ENCODE measurements at regions not wholly inside any gene's neighbourhood (a gene's known extent, or its start where the extent isn't known, plus 50 kb on each side); places are given as distances from the start of the nearest gene placed in this dataset.
A peak's percentile ranks its signal among the peaks of the same experiment; 100 is the strongest.
"Not testable (repeated sequence)": the region's sequence is repeated elsewhere in the genome, so short reads cannot be mapped to it uniquely, and the experiment has no call there.

DNA sequence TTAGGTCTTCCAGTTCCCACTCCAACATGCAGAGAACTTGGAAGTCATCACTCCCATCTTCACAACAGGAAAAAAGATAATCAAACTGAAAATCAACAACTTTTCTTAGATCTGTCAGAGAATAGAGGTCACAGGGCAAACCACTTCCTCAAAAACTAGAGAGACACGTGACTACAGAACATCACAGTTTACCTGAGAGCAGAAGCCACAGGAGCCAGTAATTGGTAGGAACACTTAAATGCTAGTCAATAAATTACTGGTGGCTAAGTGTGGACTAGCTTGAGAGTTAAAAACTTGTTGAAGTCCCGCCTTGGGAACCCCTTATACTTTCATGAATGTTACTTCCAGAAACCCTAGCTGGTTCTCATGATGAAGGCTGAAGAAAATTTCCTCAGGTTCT is 81.1 kb downstream of the THSD1 start:
- H3K27me3 ChIP-seq; H3K27ac ChIP-seq; intact Hi-C loops (cut with DNase I); ATAC-seq; H3K36me3 ChIP-seq; H3K9me3 ChIP-seq; H3K4me1 ChIP-seq; DNase-seq; H3K4me3 ChIP-seq: not testable (repeated sequence)
- WGBS, 4 donors, result 46 to 100% (median 76%) methylated on average over 1 to 2 of the region's 2 CpGs

- ATAC-seq (no peak), DNase-seq (no peak)
- Histone ChIP-seq H3K9me3 (no peaks in the 10 kb centered on the region), H3K36me3 (no peaks in the 10 kb centered on the region), H3K27ac (no peak overlapping the region), H3K27me3 (no peaks in the 10 kb centered on the region), H3K4me1 (no peaks in the 10 kb centered on the region), H3K4me3 (no peak overlapping the region)
- intact Hi-C loops (cut with DNase I), result no loop called here
- no peak for TF ChIP-seq POLR2A (IDR thresholded peaks at IDR 0.05)
- TF ChIP-seq CTCF (IDR thresholded peaks at IDR 0.05), result no peak
- 73 to 81% (median 80%) methylated on average over 2 of the region's 2 CpGs for whole genome bisulfite sequencing, 4 donors
These were observed 86.1 kb downstream of the THSD1 start for GRCh38 chr13:52319876-52320275.

- intact Hi-C loops (cut with DNase I); H3K27ac ChIP-seq; H3K4me1 ChIP-seq; H3K27me3 ChIP-seq; ATAC-seq; H3K36me3 ChIP-seq; H3K4me3 ChIP-seq; DNase-seq: not testable (repeated sequence)
- peaks cover 0 to 19% (median 5%) of the 10 kb centered on the region in 12 donors for H3K9me3 ChIP-seq
- WGBS, 4 donors, result 58 to 73% (median 68%) methylated on average over 5 to 6 of the region's 6 CpGs
These were observed 96.1 kb downstream of the THSD1 start for GRCh38 chr13:52309833-52310232.

DNA sequence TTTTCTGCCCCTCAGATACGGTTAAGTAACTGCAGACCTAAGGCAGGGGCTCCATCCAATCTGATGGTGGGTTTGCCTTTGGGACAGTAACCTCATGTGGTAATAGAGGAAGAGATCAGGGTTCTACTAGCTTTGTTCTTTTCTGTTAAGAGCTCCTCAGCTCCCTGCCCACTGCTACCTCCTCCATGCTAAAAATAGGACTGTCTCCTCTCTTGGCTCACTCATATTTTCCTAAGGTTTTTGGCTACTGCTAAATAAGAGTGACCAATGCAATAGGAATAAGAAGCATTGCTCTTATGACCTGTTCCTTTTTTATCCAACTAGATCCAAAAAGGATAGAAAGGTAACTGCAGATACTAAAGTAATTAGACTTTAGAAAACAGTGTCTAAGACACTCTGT is 99.6 kb downstream of the THSD1 start:
- intact Hi-C loops (cut with DNase I); H3K4me3 ChIP-seq; DNase-seq; H3K27ac ChIP-seq; H3K27me3 ChIP-seq; H3K36me3 ChIP-seq; H3K4me1 ChIP-seq: not testable (repeated sequence)
- peaks cover 0 to 19% (median 5%) of the 10 kb centered on the region in 12 donors for H3K9me3 ChIP-seq
- ATAC-seq, result peak; percentile 64 to 91 (median 76)
- WGBS, 4 donors, result no CpG with 5 or more reads among the region's 1 CpG

DNA sequence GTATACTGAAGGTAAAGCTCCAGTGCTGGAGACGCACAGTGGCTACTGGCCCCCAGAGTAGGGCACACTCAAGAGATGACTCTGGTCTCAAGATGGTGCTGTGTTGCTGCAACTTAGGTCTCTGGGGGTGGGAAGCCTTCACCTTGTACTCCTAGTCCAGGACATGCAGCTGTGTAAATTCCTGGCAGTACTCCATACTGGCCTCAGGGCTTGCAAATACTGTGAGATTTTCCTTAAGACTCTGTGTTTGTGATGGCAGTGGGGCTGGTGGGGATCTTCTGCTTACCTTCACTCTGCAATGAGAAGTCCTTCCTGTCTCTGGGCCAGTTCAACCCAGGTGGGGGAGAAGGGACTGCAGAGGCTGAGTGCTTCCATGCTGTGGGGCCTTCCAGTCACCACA is 102.9 kb downstream of the THSD1 start:
- 93 to 100% (median 96%) methylated on average over 1 of the region's 1 CpG; no CpG with 5 or more reads in 1 of the 4 donors for WGBS, 4 donors
- not testable (repeated sequence) for ATAC-seq

GRCh38 chr13:52302688-52303087 is 103.3 kb downstream of the THSD1 start:
- H3K4me3 ChIP-seq; H3K36me3 ChIP-seq; H3K27me3 ChIP-seq; intact Hi-C loops (cut with DNase I); H3K27ac ChIP-seq; DNase-seq; H3K4me1 ChIP-seq; ATAC-seq: not testable (repeated sequence)
- 67 to 75% methylated on average over 2 of the region's 6 CpGs; no CpG with 5 or more reads in 2 of the 4 donors for WGBS, 4 donors
- H3K9me3 ChIP-seq, result peaks cover 0 to 14% (median 0%) of the 10 kb centered on the region in 12 donors

More for the DNA sequence above, 102.9 kb downstream of the THSD1 start:
- H3K9me3 ChIP-seq, result peaks cover 0 to 14% (median 0%) of the 10 kb centered on the region in 12 donors
- H3K4me3 ChIP-seq; intact Hi-C loops (cut with DNase I); H3K4me1 ChIP-seq; H3K27me3 ChIP-seq; H3K36me3 ChIP-seq; H3K27ac ChIP-seq; DNase-seq: not testable (repeated sequence)

DNA sequence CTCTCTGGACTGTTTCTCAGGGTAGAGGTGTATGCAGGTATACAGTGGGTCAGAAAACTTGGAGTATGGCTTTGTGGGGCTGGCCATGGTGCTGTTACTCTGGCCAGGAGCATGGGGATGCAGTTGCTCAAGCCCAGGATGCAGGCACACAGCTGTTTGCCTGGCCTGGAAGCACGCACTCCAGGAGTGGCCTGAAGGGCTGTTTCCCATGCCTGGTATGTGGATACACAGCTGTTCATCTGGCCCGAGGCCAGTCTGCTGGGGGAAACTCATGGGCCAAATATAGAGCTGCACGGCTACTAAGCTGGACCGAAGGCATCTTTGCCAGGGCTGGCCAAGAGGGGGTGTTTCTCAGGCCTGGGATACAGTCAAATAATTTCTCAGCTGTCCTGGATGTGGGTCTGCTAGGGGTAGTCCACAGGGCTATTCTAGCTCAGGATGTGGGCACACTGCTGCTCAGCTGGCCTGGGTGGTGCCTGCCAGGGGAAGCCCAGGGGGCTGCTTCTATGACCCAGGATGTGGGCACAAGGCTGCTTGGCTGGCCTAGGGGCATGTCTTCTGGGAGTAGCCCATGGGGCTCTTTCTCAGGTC is 104.1 kb downstream of the THSD1 start:
- 35 to 50% (median 38%) methylated on average over 4 of the region's 4 CpGs; no CpG with 5 or more reads in 1 of the 4 donors for WGBS, 4 donors
- H3K27me3 ChIP-seq; intact Hi-C loops (cut with DNase I): not testable (repeated sequence)

DNA sequence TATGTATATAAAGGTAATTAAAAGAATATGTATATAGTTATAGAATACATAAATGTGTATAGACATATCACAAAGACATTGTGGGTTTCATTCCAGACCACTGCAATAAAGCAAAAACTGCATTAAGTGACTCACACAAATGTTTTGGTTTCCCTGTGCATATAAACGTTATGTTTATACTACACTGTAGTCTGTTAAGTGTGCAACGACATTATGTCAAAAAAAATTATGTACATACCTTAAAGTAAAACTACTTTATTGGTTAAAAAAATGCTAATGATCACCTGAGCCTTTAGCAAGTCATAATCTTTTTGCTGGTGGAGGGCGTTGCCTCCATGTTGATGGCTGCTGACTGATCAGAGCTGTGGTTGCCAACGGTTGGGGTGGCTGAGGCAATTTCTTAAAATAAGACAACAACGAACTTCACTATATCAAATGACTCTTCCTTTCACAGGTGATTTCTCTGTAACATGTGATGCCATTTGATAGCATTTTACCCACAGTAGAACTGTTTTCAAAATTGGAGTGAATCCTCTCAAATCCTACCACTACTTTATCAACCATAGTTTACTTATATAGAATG is 107.8 kb downstream of the THSD1 start:
- DNase-seq; H3K36me3 ChIP-seq; H3K4me1 ChIP-seq; H3K4me3 ChIP-seq; intact Hi-C loops (cut with DNase I); ATAC-seq; H3K27me3 ChIP-seq; H3K27ac ChIP-seq: not testable (repeated sequence)
- 65 to 89% (median 71%) methylated on average over 5 of the region's 5 CpGs for WGBS, 4 donors
- H3K9me3 ChIP-seq, result peaks cover 0 to 14% (median 0%) of the 10 kb centered on the region in 12 donors

More for the DNA sequence above, 104.1 kb downstream of the THSD1 start:
- peaks cover 0 to 14% (median 0%) of the 10 kb centered on the region in 12 donors for H3K9me3 ChIP-seq
- H3K4me3 ChIP-seq, H3K27ac ChIP-seq, H3K4me1 ChIP-seq, H3K36me3 ChIP-seq: not testable (repeated sequence)
- ATAC-seq, result peak; percentile 42 to 67 (median 52)
- peak in 1 of 5 donors; percentile 33 for DNase-seq

DNA sequence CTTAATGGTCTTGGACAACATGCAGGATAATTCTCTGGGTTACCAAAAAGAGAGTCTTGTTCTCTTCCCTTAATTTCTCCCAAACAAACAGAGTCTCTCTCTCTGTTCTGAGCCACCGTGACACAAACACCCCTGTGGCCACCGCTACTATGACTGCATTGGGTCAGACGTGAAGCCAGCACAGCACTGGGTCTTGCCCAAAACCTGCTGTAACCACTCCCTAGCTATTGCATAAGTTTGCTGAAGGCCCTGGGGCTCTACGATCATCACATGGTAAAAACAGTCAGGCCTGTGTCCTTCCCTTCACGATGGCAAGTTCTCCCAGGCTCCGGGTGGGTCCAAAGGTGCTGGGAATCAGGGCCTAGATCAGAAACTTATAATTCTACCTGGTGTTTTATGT is 117.1 kb downstream of the THSD1 start:
- H3K4me3 ChIP-seq; H3K4me1 ChIP-seq; intact Hi-C loops (cut with DNase I); H3K36me3 ChIP-seq; H3K27ac ChIP-seq; DNase-seq; ATAC-seq; H3K27me3 ChIP-seq: not testable (repeated sequence)
- H3K9me3 ChIP-seq, result peaks cover 0 to 13% (median 0%) of the 10 kb centered on the region in 12 donors
- 80 to 96% methylated on average over 2 of the region's 6 CpGs; no CpG with 5 or more reads in 2 of the 4 donors for WGBS, 4 donors

- H3K27ac ChIP-seq; H3K4me3 ChIP-seq; ATAC-seq; H3K36me3 ChIP-seq; DNase-seq; intact Hi-C loops (cut with DNase I); H3K4me1 ChIP-seq; H3K27me3 ChIP-seq: not testable (repeated sequence)
- peaks cover 0 to 13% (median 0%) of the 10 kb centered on the region in 12 donors for H3K9me3 ChIP-seq
- 47 to 65% (median 50%) methylated on average over 2 of the region's 2 CpGs for WGBS, 4 donors
These were observed 122.0 kb upstream of the NEK3 start for GRCh38 chr13:52281387-52281786.
